GM19395 (cell line): ENCODE measurements at regions not wholly inside any gene's neighbourhood (a gene's known extent, or its start where the extent isn't known, plus 50 kb on each side); places are given as distances from the start of the nearest gene placed in this dataset.
"Not testable (repeated sequence)": the region's sequence is repeated elsewhere in the genome, so short reads cannot be mapped to it uniquely, and the experiment has no call there.

ENCODE experiments used
- ATAC-seq: cut with Tn5 transposase; IDR thresholded peaks from one replicate; pipeline ENCODE4 v1.9.1; 2021; ENCODE audit warnings: mild to moderate bottlenecking, moderate library complexity; ENCODE audit not compliant: unreplicated experiment

- no peak for ATAC-seq
Measured at GRCh38 chr4:180960743-180961401, 1282.3 kb upstream of the TENM3 start.

DNA sequence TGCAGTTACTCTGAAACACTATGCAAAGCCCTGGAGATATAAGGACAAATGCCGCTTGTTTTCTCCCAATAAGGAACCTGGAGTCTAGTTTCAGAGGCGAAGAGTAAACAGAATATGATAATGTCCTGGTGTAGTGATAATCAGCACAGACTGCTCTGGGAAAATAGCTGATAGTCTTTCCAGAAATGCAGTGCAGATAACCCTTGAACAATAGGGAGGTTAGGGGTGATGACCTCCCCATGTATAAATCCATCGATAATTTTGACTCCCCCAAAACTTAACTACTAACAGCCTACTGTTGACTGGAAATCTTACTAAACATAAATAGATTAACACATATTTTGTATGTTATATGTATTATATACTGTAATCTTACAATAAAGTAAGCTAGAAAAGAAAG is 1280.9 kb upstream of the TENM3 start:
- ATAC-seq: no peak

- ATAC-seq: no peak
Measured at GRCh38 chr4:180966312-180966711, 1276.9 kb upstream of the TENM3 start.

DNA sequence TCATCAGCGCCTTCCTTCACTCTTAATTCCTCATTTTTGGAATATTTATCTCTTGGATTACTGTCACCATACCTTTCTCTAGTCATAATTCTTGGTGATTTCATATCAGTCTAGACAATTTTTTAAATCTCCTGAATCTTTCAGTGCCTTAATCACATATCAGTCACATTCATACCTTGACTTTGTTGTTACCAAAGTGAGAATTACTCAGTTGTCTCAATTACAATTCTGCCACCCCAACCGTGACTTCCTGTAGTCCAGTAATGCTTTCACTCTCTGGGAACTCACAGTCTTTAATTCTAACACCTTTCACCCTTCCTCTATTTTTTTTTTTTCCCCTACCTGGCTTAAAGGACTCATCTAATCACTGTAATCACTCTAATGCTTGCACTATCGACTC is 1275.3 kb upstream of the TENM3 start:
- ATAC-seq: no peak

DNA sequence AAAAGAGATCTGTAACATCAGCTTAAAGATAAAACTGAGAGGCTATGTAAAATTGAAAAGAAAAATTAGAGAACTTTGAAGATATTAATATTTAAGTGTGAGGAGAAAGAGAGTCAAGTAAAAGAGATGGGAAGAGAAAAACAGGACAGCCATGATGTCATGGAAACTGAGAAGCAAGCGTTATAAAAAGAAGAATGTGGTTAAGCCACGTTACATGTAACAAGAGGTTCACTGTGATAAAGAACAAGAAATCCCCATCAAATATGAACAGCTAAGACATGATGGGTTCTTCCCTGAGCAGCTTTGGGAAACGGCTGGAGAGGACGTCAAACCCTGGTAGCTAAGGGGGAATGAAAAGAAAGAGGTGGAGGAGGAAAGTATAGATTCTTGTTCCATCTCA is 1269.3 kb upstream of the TENM3 start:
- no peak for ATAC-seq

GRCh38 chr4:180990931-180991330 is 1252.3 kb upstream of the TENM3 start:
- ATAC-seq: no peak

GRCh38 chr4:180993244-180993836 is 1249.9 kb upstream of the TENM3 start:
- no peak for ATAC-seq

- ATAC-seq: no peak
Measured at GRCh38 chr4:180994722-180995121, 1248.5 kb upstream of the TENM3 start.

DNA sequence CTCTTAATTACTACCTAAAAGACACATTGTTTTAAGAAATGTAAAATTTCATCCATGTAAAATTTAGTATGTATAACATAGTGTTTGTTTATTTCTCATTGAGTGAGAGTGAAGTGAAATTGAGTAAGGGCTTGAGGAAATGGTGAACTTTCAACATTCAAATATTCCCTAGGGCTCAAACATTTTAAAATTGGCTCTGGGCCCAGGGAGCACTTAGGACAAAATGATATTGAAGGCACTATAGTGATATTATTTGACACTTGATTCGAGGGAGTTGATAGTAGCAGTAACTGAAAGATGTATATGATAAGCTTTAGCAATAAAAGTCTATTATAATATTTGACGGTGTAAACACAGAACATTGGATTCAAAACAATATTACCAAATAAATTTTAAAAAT is 1244.0 kb upstream of the TENM3 start:
- ATAC-seq: no peak

GRCh38 chr4:181004056-181004455 is 1239.1 kb upstream of the TENM3 start:
- ATAC-seq: no peak

DNA sequence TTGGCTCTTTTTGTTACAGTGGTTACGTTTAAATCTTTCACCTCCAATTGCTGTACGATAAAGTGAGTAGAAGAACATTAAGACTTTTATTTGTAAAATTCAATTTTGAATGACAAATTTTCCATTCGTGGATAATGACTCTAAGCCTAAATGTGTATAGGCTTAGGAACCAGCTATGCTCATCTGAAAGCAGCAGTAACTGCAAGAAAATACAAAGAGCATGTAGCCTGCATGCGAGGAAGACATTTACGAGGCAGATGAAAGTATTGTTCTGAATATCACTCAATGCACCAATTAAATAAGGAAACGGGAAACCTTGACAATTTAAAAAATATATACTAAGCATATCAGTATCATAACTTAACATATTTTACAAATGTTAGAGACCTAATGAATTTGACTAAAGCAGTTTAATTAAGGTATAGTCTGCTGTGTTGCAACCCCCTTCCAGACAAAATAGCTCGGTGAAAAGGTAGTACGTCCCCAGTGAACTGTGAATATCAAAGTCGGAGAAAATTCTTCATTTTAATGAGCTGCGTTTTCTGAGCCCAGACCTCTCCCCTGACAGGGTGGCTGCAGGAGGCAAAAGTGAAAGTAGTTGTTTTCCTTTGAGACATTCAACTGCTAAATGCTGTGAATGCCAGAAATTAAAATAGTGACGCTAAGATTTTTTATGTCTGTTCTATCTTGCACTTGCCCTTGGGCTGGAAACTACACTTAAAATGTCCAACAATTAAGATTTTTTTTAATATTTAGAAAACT is 1236.5 kb upstream of the TENM3 start:
- ATAC-seq: no peak

- no peak for ATAC-seq
Measured at GRCh38 chr4:181007751-181008150, 1235.5 kb upstream of the TENM3 start.

GRCh38 chr4:181008164-181008563 is 1235.0 kb upstream of the TENM3 start:
- no peak for ATAC-seq

DNA sequence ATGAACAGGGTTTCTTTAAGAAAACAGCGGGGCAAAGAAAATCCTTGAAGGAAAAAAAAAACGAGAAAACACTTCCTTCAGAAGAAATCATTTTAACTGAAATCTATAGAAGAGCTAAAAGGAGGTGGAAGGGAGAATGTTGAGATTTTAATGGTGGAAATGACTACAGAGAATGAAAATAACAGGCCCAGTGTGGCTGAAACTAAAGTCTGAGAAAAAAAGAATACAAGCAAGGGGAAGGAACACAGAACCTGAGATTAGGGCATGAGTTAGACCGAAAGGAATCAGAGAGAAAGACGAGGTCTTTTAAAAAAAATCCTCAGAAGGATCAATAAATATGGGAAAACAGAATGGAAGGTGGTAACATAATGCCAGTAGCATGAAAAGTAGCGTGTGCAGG is 1230.0 kb upstream of the TENM3 start:
- ATAC-seq: no peak

- ATAC-seq: no peak
Measured at GRCh38 chr4:181017038-181017437, 1226.2 kb upstream of the TENM3 start.

DNA sequence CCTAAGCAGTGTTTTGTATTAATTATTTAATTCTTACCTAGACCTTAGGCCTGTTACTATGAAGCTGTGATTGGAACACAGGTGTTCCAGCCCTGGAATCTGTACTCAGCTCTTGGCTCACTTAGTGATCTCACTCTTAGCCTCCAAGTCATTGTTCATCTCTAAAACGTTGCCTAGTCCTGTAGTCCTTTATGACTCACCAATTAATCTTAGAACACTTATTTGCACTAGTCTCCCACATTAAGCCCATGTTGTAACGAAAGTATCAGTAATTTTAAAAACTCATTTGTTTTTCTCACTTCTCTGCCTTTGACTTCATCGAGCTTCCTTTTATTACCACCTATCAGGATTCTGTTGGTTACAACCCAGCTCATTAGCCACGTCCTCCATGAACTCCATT is 1224.7 kb upstream of the TENM3 start:
- no peak for ATAC-seq

- no peak for ATAC-seq
Measured at GRCh38 chr4:181018913-181019312, 1224.3 kb upstream of the TENM3 start.

GRCh38 chr4:181020456-181020855 is 1222.7 kb upstream of the TENM3 start:
- ATAC-seq: no peak

- no peak for ATAC-seq
Measured at GRCh38 chr4:181021213-181021612, 1222.0 kb upstream of the TENM3 start.

DNA sequence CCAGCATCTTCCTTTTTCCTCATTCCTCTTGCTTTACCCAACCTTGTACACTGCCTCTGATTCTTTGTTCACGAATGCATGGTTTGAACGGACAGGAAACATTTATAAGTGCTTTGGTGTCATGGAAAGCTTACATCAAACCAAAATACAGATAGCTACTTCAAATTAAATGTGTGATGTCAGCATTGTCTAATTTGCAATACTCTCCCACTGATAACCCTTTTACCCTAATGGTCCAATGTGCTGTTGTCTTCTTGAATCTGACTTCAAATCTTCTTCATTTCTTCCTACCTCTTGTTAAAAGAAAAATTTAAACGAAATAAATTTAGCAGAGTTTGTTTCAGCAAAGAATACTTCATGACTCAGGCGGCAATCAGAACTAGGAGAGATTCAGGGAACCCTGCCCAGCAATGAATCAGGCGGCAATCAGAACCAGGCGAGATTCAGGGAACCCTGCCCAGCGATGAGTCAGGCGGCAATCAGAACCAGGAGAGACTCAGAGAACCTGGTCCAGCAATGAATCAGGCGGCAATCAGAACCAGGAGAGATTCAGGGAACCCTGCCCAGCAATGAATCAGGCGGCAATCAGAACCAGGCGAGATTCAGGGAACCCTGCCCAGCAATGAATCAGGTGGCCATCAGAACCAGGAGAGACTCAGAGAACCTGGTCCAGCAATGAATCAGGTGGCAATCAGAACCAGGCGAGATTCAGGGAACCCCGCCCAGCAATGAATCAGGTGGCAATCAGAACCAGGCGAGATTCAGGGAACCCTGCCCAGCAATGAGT is 1212.9 kb upstream of the TENM3 start:
- not testable (repeated sequence) for ATAC-seq

- no peak for ATAC-seq
Measured at GRCh38 chr4:181030961-181031360, 1212.2 kb upstream of the TENM3 start.
